HG02973 (cell line): ENCODE measurements at regions not wholly inside any gene's neighbourhood (a gene's known extent, or its start where the extent isn't known, plus 50 kb on each side); places are given as distances from the start of the nearest gene placed in this dataset.
"Not testable (repeated sequence)": the region's sequence is repeated elsewhere in the genome, so short reads cannot be mapped to it uniquely, and the experiment has no call there.

Experiments
- ATAC-seq: cut with Tn5 transposase; IDR thresholded peaks from one replicate; pipeline ENCODE4 v1.9.1; 2021; ENCODE audit warnings: moderate library complexity; ENCODE audit not compliant: unreplicated experiment

DNA sequence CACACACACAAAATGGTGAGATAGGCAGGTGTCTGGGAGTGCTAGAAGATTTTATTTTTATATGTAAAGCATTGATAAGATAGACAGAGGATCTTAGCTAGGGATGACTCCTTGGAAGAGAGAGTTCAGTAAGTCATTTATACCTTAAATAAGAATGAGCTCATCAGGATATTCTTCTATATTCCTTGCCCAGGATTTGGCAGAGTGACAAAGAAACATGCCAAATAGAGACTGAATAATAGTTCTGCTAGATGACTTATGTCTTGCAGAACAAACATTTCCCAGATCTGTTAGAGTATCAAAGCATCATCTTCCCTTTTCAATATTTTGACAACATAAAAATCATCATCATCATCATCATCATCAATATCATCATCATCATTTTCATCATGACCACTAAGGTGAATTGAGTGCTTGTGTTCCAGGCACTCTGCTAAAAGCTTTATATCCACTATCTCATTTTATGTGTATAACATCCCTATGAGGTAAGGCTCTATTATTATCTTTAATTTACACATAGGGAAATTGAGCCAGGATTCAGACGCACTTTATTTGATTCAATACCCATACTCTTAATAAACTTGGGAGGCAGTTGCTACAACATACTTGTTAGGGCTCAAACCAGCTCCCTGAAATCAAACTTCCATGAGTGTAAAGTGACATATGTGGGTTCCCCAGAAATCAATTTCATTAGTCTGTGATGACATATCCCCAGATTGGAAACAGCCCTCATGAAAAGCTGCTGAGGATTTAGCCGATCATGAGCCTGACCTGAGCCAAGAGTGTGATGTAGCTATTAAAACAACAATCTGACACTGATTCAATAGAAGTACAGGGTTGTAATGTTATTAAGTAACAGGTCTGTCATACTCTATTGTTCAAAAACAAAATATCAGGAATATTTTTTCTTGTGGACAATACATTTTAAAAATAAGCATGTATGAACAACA, 176.3 kb upstream of the SEMA6A start:
- ATAC-seq, result no peak

DNA sequence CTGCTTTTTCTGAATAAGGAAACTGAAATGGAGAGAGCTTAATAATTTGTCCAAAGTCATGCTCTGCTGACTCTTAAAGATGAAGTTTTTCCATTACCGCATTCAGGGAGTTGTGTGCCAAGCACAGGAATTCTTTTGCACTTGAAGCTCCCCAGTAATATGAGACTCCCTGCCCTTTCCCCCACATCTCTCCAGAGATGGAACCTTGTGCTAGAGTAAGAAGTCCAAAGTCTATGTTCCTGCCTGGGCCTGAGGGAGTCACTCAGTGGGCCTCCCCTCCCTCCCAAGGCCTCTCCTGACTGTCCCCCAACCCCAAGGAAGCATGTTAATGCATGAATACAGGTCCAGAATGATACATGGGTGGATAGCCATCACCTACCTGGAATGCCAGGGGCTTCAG, 173.3 kb upstream of the SEMA6A start:
- ATAC-seq, result no peak

DNA sequence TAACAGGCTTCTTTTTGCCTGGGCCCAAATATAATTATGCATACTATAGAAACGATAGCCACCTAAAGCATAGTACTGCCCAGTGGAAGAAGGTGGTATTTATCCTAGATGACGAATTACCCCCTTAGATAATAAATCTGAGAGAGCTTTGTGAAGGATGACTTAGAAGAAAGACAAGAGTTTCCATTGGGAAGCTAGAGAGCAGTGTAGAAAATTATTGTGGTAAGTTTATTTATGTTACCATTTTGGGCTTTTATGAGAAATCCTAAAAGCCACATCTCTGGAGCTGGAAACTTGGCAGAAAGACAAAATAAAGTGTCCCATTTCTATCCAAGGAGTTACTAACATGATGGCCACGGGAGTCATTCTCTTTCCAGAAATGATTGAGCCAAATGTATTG, 172.0 kb upstream of the SEMA6A start:
- ATAC-seq, result no peak

DNA sequence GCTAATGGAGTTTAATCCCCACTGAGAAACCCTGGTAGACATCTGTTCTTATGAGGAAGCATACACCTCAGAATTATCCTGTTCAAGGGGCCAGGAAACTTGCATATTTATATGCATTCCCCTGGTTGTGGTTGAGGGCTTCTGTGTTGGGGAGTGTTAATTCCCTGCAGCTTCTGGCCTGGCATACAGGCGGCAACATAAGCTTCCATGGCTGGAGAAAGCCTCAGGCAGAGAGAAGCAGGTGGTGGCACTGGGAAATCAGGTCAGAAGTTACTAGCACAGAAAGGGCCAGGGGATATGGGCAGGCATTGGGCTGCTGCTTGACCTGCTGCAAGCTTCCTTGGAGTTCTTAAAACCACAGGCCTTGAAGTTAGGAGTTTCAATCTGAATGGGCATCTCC, 166.1 kb upstream of the SEMA6A start:
- no peak for ATAC-seq

DNA sequence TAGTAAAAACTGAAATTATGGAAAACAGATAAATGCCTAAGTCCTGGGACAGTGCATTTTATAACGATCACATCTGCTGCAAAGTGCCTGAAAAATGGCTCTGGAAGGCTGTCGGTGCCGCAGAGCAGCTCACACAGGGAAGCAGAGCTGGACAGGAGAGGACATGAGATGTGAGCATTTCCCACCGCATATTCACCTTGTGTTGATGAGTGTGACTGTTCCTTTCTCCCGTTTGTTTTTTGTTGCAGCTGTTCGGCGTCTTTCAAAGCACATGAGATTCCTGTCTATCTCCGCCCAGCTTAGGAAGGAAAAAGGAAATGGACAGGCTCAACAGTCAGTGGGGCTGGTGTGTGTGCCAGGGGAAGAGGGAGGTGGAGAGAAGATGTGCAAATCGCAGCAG, 164.9 kb upstream of the SEMA6A start:
- no peak for ATAC-seq

DNA sequence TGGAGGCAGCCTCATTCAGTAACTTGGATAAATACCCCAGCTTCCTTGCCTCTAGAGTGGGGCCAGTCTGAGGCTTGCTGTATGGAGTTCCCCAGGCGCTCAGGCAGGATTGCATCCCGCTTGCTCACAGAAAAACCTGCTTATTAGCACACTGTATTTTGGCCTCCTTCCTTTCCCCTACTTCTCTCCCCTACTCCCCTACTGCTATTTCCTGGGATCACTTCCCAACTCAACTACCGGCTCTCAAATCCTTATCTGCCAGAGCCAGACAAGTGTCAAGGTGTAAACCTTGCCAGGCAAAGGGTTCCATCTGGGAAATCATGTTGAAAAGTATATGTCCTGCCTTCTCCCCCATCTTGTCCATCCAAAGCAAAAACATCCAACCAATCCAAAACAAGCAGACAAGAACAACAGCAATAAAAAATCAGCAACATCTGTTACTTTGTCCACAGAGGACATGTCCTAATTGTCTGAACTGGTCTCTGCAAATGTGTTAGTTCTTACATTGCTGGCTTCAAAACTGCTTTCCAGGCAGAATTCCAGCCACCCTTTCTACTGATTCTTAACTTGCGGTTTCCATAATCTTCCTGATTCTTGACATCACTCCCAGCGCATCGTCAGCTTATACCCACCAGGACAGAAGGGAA, 164.1 kb upstream of the SEMA6A start:
- no peak for ATAC-seq

DNA sequence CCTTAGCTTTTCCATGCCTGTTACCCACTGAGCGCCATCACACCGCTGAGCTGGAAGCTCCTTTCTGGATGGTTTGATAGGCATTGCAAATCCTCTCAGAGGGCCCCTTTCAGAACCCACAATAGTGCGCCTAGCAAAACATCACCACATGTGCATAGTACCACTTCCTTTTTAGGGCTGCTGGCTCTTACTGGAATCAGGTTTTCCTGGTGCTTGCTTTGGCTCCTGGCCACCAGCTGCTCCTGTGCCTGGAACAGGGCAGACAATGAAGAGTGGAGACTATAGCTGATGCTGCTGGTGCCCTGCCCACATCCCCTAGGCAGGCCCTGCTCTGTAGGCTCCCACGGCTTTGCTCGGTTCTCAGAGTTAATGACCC, 163.6 kb upstream of the SEMA6A start:
- no peak for ATAC-seq

DNA sequence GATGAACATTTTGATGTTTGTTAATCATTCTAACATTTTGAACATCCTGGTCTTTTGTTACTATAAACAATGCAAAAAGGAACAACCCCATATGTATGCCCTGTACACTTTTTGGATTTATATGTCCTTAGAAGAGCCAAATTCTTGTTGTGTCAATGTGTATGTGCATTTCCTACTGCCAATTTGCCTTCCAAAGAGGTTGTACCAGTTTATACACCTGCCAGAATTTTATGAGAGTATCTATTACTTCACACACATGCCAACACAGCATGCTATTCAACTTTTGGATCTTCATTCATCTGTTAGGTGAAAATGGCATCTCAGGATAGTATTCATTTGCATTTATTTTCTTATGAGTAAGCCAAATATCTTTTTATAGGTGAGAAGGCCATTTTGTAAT, 162.0 kb upstream of the SEMA6A start:
- ATAC-seq, result no peak

DNA sequence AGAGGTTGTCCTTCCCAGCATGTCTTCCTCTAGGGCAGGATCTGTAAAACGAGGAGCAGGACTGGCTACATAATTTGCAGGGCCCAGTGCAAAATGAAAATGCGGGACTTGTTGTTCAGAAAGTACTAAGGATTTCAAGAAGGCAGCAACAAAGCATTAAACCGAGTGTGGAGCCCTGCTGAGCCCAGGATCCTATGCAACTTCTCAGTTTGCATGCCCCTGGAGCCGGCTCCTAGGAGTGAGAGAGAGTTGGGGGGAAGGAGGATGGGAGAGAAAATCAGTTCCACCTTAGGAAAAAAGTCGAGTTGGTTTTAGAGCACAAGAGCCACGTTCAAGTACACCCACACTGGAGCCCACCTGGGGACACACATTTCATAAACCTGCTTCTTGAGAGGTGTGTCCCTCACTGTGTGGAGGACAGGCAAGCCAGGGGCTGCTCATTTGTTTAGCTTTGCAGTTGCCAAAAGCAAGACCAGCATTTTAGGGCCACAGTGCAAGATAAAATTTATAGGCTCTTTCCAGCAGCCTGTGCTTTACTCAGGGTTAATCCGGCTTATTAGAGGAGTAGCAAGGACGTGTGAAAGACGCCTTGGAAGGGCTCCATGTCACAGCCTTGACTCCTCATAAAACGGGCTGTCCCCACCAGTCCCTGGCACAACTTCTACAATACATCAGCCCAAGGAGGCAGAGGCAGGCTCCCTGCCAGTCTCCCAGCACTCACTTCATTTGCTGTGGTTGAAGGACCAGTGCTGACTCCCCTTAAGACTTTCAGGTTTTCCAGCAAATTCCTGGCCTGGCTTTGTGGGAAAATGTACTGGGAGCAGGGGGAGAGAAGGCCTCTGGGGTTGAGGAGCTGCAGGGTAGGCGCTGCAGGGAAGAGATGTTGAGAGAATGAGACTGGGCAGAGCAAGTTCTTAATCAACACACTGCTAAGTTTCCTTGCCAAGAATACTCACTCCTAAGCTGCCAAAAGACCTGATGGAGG, 159.7 kb upstream of the SEMA6A start:
- no peak for ATAC-seq

DNA sequence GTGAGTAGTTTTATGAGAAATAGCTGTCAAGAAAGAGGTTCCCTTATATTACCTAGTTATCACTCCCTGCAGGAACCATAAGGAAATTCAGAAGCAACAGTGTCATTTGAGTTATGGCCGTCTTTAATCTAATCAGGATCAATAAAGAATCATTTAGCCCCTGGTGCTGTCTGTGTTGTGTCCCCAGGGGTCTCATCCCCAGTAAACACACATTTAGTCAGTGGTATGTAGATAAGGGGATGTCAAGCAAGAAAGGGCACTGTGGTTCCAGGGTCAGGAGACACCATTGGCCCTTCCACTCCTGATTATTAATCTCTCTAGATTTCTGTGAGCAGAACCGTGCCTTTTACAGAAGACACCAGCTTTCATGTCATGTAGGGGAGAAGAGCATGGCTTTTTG, 158.0 kb upstream of the SEMA6A start:
- ATAC-seq, result no peak

DNA sequence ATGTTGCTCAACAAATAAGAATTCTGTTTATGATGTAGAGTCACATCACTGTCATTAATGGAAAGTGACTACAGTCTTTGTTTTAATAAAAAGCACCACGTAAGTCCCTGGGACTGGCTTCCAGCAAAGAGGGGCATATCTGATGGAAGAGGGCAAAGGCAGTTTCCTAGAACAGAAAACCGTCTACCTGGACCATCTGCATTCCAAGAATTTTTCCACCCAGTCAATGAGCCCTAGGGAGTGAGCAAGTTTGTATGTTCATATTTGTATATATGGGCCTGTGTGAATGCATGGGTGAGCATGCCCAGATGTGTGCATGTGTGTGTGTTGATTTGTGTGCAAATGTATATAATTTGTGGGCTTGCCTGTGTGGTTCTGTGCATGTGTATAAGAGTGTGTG, 156.8 kb upstream of the SEMA6A start:
- no peak for ATAC-seq

DNA sequence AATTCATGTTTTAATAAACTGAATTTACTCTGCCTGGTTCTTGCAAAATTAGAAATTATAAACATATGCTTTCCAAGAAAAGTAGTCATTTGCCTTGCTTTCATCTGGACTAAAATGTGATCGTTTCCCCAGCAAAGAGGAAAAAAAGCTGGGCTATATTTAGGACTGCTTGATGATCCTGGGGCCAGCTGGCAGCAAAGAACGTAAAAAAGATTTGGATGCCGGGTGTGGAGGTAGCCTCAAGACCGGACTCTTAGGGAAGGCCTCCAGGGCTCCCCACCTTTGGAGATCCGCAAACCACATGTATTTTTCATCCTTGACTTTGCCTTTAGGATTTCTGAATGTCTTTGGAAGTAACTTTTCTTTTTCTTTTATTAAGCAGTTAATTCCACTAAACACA, 156.1 kb upstream of the SEMA6A start:
- ATAC-seq, result no peak

DNA sequence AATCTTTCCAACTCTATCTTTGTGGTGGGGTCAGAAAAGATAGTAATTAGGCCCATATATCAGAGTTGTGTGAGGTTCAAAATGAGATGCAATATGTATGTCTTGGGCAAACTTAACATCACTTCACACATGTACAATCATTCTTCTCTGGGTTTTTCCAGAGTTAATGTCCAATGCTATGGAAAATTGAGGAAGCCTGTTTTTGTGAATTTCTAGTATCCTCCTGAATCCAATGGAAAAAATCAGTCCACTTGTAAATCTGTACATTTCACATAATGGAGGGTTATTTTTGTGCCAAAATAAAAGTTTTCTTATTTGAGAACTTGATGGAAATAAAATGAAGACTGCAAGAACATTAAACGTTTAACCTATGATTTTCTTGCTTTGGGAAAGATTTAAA, 155.6 kb upstream of the SEMA6A start:
- ATAC-seq, result no peak

DNA sequence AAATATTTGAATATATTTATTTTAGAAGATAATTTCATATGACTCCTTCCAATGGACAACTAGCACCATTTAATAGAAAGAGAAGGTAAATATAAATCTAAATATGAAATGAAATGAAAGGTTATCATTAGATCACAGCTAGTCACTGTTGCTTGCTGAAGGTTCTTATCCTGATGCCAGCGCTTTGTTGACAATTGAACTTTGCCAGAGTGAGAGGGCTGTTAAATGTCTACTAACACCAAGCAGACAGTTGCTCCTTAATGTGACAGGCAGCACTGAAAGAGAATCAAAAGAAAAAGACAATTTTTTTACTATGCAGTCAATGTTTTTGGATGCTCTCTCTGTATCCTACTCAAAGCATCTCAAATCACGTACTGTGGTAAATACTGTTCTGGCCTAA, 152.6 kb upstream of the SEMA6A start:
- no peak for ATAC-seq

DNA sequence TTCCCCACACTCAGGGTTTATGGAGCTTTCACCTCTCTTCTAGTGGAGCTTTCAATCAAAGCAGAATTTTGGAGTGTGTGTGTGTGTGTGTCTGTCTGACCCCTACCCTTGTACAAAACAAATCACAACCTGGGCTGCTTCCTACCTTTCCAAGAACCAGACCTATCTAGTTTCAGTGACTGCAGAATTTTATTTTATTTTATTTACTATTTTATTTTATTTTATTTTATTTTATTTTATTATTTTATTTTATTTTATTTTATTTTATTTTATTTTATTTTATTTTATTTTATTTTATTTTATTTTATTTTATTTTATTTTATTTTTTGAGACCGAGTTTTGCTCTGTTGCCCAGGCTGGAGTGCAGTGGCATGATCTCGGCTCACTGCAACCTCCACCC, 151.6 kb upstream of the SEMA6A start:
- ATAC-seq, result not testable (repeated sequence)

DNA sequence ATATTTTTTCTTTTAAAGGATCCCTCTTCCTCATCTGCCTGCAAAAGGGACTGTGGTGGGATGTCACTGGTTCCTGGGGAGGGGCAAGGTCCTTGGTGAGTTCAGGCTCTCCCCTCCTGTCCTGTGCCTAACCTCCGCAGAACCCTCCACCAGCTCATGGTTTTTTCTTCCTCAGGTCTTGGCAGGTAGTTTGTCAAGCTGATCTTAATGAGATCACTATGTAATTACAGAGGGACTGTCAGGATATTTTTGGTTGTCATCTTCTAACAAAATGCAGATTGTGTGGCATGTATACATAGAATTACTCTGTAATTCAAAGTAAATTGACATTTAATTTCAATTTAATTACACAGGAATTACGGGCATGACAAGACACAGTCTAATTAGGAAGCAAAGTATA, 150.3 kb upstream of the SEMA6A start:
- ATAC-seq, result no peak

DNA sequence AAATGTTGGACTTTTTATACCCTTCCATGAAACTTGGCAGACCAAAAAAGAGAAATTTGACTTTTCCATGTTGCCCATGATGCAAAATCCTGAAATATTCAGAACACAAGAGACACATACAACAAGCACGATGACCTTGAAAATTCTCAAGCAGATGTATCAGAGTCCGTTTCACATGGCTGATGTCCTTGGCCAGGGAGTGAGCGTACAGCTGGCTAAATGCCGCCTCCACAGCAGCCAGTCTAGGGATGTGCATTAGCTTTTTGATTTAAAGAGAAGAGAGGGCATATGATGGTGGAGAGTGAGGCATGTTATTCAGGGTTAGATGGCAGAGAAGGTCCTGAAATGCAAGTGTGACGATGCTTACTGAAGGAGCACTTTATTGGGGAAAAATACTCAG, 148.0 kb upstream of the SEMA6A start:
- ATAC-seq, result no peak

DNA sequence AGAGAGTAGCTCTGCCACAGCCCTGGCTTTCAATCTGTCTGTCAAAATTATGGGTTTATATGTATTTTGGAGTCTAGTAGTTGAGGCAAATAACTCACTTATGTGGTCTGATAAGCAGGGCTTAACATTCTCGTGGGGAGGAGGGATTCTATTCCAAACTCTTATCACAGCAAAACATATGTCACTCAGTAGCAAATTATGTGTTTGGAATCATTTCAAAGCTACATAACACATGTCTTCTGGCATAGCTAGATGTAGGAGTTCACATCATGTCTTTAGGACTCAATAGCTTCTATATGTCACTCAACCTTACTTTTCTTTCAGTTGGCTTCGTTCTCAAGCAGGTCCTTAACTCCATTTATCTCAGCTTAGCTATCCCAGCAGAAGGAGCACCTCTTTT, 144.5 kb upstream of the SEMA6A start:
- ATAC-seq, result no peak

DNA sequence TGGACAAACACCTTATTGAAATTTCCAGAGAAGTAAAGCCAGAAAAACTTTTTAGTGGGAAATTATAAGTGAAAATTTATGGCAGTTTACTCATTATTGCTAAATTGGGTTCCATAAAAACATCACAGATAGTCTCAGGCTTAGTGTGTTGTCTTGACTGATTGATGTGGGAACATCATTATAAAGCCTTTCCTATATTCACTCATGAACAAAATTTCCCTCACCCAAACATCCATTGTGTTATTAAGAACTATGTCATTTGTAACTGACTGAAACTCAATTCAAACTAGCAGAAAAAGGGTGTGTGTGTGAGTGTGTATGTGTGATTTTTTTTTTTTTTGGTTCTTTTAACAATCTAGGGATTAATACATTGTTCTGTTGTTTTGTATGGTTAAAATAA, 143.7 kb upstream of the SEMA6A start:
- no peak for ATAC-seq

DNA sequence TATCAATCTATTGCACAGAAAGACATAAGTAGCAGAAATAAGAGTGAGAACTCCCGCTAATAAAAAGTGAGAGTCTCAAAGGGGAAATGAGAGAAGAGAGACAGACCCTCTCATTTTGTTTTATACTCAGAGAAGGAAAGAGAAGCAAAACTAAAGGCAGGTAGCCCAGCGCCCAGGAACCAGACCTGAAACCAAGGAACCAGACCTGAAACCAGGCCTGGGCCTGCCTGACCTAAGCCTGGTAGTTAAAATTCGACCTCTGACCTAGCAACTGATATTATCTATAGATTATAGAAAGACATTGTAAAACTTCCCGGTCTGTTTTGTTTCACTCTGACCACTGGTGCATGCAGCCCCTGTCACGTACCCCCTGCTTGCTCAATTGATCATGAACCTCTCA, 134.5 kb upstream of the SEMA6A start:
- no peak for ATAC-seq

DNA sequence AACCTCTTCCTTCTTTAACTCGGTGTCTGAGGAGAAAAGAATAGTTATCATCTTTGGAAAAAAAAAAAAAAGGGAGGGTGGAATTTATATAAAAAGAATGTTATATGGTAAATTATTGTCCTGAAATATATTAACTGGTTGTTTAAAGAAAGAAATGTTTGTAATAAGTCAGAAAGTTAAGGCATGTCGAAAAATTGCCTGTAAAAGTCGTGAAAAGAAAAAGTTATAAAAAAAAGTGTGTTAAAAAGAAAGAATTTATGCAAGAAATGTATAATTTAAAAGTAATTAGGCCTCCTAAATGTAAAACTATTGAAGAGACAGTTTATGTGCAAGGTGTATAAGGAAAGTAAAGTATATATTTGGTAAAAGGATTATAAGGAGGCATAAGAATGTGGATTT, 130.5 kb upstream of the SEMA6A start:
- not testable (repeated sequence) for ATAC-seq
